HepG2 (cell line): ENCODE measurements at regions not wholly inside any gene's neighbourhood (a gene's known extent, or its start where the extent isn't known, plus 50 kb on each side); places are given as distances from the start of the nearest gene placed in this dataset.

Experiments used
- CENPBD1 ChIP-seq: sonication (generic); formaldehyde crosslinking; IDR thresholded peaks from 2 replicates; pipeline ENCODE4 v1.8.0; 2022; ENCODE audit warnings: missing genetic modification reagents, low read depth, mild to moderate bottlenecking, borderline replicate concordance
- CREB3 ChIP-seq: sonication (generic); formaldehyde crosslinking; IDR thresholded peaks from 2 replicates; pipeline ENCODE4 v1.5.0; 2020; ENCODE audit warnings: missing genetic modification reagents
- GMEB1 ChIP-seq: sonication (generic); formaldehyde crosslinking; IDR thresholded peaks from 2 replicates; pipeline ENCODE4 v1.5.1; 2020; ENCODE audit warnings: missing genetic modification reagents, mild to moderate bottlenecking, borderline replicate concordance
- STAT5B ChIP-seq: sonication (generic); formaldehyde crosslinking; IDR thresholded peaks from 2 replicates; pipeline ENCODE4 v1.4.0; 2020; ENCODE audit warnings: missing genetic modification reagents
- USF2 ChIP-seq, 2 experiments: sonication (generic) in 1 of 2; formaldehyde crosslinking in 1 of 2; IDR thresholded peaks; 2 replicates each; pipeline versions ENCODE4 v1.5.1 to v1.6.1; 2011 to 2020; ENCODE audit warnings: borderline replicate concordance in 1 of 2, low read depth in 1 of 2, low read length in 1 of 2, mild to moderate bottlenecking in 1 of 2, missing genetic modification reagents in 1 of 2, moderate library complexity in 1 of 2
- ZBTB43 ChIP-seq: sonication (generic); formaldehyde crosslinking; conservative IDR thresholded peaks from 2 replicates; pipeline ENCODE4 v1.4.0; 2020; ENCODE audit warnings: missing genetic modification reagents
- ZBTB49 ChIP-seq: sonication (generic); formaldehyde crosslinking; IDR thresholded peaks from 2 replicates; pipeline ENCODE4 v1.4.0; 2020; ENCODE audit warnings: missing genetic modification reagents, borderline replicate concordance
- ZNF136 ChIP-seq: sonication (generic); formaldehyde crosslinking; IDR thresholded peaks from 2 replicates; pipeline ENCODE4 v1.8.1; 2022; ENCODE audit warnings: low read depth, mild to moderate bottlenecking, moderate library complexity, missing genetic modification reagents
- ZNF557 ChIP-seq: sonication (generic); formaldehyde crosslinking; IDR thresholded peaks from 2 replicates; pipeline ENCODE4 v1.4.0; 2020; ENCODE audit warnings: missing genetic modification reagents
- ZNF646 ChIP-seq: sonication (generic); formaldehyde crosslinking; IDR thresholded peaks from 2 replicates; pipeline ENCODE4 v1.9.0; 2021; ENCODE audit warnings: mild to moderate bottlenecking, missing genetic modification reagents
- ZNF674 ChIP-seq: sonication (generic); formaldehyde crosslinking; IDR thresholded peaks from 2 replicates; pipeline ENCODE4 v1.5.0; 2020; ENCODE audit warnings: low read depth, mild to moderate bottlenecking, missing genetic modification reagents

- TF ChIP-seq ZBTB49 (CRISPR knock-in tag): no peak
- TF ChIP-seq CREB3 (CRISPR knock-in tag): no peak
- no peak for TF ChIP-seq ZNF646
- TF ChIP-seq CENPBD1: no peak
- TF ChIP-seq USF2 (IDR thresholded peaks at IDR 0.05; ENCODE audit: low read depth, low read length): no peak
- TF ChIP-seq USF2 (CRISPR knock-in tag; IDR thresholded peaks at IDR 0.05; ENCODE audit: borderline replicate concordance): no peak
- no peak for TF ChIP-seq ZBTB43 (CRISPR knock-in tag)
- TF ChIP-seq ZNF674 (CRISPR knock-in tag): no peak
- no peak for TF ChIP-seq ZNF557
- no peak for TF ChIP-seq ZNF136
- TF ChIP-seq GMEB1 (CRISPR knock-in tag): no peak
- no peak for TF ChIP-seq STAT5B
Observed at GRCh38 chr15:100721758-100722550, 119.6 kb downstream of the ASB7 start (continued).
